ENCODE measurements at regions not wholly inside any gene's neighbourhood (a gene's known extent, or its start where the extent isn't known, plus 50 kb on each side); places are given as distances from the start of the nearest gene placed in this dataset.

DNA sequence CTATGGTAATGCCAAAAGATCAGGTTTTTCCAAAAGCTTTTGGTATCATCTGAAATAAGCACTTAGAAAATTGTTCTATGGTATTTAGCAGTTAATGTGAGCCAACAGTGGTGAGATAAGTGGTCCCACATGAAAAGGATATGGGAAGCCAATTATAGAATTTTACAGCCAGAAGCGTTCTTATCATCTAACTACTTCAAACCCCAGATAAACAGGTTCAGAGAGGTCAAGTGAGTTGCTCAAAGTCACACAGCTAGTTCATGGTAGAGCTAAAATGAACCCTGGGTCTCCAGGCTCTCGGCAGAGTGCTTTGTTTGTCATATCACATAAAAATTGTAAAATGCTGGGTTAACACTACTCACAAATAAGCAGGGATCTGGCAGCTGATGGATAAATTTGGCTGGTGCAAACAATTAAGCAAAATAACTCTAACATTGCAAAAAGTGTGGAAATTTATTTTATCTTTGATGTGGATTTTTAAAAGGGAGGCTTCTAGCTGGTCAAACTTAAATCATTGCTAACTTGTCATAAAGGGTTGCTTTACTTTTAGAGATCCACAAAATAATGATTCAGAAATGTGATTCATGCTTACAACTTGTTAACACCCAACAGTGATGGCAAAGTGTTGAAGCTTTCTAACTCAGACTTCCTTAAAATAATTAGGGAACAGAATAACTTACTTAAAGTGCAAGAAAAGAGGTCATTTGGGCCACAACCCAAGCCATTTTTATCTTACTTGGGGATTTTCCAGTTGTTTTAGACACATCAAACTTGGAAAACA lies 202.8 kb upstream of the TBC1D5 start:
- intact Hi-C loops (cut with DNase I, micrococcal nuclease): no loop called here
- ATAC-seq (no peak), DNase-seq (no peak)

DNA sequence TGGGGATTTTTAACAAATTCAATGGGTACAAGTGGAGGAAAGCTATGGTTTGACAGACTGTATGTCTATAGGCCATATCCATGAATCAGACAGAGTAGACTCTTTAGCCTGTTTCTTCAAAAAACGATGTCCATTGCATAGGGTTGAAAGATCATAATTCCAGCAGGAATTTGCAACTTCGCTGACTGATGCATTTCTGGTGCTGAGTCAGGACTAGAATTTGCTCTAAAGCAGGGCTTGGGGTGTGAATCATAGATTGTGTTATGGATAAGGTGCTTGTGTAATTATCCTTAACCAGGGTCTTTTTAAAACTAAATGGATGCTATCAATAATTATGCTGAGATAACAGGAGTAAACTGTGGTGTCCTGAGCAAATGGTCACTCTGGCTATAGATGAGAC lies 200.4 kb upstream of the TBC1D5 start:
- ATAC-seq (no peak), DNase-seq (no peak)
- intact Hi-C loops (cut with DNase I, micrococcal nuclease): no loop called here

DNA sequence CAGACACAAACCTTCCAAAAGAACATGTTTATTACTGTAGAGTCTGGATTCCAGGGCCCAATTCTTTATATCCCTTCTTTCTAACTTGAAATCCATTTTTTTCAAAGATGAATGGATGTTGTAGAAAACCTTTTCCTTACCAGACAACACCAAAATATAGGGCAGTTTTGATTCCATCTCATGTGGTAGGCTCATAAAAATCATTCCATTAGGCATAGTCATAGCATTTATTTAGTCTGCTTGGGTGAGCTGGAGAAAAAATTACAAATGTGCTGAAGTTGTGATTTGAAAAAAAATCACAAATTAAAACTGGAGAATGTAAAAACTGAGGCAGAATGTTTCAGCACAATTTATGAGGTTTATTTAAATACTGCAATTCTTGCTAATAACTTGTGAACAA lies 199.3 kb upstream of the TBC1D5 start:
- intact Hi-C loops (cut with DNase I, micrococcal nuclease): no loop called here
- ATAC-seq: no peak
- no peak for DNase-seq

DNA sequence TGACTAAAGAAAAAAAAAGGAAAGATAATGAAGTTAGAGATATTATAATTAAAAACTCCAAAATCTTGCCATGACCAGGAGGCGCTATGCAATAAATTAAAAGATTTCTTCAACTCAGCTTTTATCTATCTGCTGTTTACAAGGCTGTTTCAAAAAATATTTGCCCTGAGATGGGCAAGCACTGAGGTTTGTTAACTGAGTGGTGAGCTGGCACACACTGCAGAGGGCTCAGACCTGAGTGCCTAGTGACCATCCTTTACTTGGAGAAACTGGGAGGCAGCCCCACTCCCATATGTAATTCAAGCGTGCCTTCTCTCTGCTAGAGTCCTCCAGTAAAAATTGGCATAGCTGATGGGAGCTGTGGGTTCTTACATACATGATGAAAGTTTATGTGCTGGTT lies 198.7 kb upstream of the TBC1D5 start:
- intact Hi-C loops (cut with DNase I, micrococcal nuclease): no loop called here
- no peak for DNase-seq
- ATAC-seq: no peak

DNA sequence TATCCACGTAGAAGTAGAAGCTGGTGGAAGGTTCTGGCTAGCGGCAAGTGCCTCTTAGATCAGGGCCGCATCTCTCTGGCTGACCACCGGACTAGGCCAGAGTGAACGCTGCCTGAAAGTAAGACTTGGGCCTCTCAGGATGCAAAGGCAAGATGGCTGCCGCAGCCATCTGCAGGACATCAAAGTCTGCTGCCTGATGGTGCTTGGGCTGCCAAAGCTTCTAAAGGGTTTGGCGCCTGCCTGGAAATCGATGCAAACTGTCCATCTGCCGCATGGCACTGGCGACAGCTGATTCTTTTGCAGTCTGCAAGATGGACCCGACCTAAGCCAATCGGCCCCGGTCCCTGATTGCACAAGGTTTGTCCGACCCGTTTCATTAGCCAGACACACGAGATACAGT lies 196.7 kb upstream of the TBC1D5 start:
- ATAC-seq: no peak

DNA sequence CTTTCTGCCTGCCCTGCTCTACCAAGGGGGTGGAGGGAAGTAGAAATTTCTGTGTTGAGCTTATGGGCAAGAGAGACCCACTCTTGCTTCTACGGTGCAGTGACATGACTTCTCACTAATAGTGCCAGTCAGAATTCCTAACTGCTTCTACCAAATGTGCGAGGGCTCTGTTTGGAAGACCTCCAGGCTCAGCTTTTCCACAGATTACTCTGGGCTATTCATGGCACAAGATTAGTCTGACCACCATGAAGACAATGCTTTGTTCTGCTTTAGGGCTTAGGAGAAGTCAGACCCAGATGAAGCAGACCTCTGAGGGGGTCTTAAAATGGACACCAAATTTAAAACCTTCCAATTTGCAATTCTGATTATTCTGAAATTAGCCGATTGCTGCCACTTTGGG lies 195.9 kb upstream of the TBC1D5 start:
- no peak for ATAC-seq
- intact Hi-C loops (cut with DNase I, micrococcal nuclease): no loop called here
- no peak for DNase-seq

More for the DNA sequence above, 196.7 kb upstream of the TBC1D5 start:
- intact Hi-C loops (cut with DNase I, micrococcal nuclease): no loop called here
- no peak for DNase-seq

DNA sequence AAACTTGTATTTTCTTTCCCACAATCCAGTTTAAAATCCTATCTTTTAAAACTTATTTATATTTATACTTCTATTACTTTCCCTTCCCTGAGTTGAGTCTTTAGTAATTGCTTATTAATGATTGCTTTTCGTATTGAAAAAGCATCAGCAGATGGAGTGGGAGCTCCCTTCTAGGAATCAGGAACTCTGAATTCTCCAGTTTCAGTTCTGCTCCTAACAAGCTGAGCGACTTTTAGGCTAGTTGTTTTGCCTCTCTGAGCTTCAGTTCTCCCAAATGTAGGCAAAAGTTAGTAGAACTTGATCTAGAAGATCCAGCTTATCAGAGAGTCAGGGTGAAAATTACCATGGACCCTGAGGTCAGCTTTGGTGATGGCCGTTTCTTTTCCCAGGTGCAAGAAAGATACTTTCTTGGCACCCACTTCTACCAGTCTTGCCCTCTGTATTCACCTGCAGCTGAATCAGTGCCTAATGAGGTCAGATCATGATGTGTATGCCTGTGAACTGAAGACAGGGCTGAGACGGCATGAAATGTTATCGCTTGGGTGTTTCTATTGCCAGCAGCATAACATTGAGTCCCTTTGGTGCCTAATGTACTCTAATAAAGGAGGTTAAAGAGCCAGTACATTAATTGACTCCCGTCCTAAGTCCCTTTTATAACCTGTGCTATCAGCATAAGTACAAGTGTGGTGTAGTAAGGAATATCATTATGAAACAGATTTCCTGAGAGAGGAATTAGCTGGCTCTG lies 194.5 kb upstream of the TBC1D5 start:
- DNase-seq: no peak
- ATAC-seq: no peak
- intact Hi-C loops (cut with DNase I, micrococcal nuclease): no loop called here

DNA sequence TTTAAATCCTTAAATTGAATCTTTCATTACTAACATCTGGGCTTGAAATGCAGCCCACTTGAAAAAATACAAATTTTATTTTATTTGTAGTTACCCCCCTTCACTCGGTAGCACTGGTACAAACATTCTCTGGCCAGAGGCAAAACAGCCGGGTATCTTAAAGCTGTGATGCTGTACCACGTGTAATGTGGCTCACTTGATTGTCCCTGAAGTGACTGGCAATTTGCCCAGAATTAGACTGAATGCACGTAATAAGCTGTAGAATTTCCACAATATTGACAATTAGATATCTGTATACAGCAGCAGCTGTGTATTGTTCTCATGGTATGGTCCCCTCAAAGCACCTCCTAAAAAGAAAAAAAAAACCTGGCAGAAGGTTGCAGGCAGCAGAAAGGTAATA lies 192.8 kb upstream of the TBC1D5 start:
- ATAC-seq (no peak), DNase-seq (no peak)
- intact Hi-C loops (cut with DNase I, micrococcal nuclease): no loop called here

DNA sequence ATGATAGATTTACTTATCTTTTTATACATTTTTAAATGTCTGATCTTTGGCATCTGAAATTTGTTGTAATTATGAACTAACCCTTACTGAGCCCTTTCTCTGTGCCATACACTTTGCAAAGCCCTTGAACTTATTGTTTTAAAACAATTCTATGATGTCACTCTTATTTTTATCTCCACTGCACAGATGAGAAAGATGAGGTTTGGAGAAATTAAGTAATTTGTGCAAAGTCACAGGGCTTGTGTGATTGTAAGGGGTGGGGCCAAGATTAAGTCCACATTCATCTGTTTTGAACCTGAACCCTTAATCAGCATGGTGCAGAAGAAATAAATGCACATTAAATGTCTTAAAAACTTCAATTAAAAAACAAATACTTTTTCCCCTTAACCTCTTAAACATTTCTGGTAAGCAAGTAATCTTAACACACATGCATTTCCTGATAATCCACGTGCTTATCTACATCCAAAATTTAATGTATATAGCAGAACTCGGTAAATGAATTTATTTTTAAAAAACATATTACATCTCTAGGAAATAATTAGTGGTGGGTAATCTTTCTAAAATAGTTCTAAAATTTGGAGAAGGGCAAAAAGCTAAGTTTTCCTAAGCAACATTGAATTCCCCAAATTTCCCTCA lies 189.8 kb upstream of the TBC1D5 start:
- intact Hi-C loops (cut with DNase I, micrococcal nuclease): no loop called here
- DNase-seq: no peak
- ATAC-seq: no peak

DNA sequence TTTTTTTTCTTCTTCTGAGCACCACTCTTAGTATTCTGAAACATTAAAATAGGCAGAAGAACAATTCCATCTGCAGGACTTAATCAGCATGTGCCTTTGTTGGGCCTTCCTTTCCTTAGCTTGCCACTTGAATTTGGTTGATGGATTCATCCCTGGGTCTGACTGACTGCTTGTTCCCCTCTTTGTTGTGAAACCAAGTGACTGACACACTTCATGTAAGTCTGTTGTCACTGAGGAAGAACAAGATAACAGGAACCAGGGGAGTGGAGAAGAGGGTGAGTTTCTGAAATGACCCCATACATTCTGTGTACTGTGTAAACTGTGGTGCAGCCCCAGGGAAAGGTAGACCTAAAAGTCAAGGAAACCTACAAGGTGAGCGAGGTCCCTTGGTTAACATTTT lies 188.7 kb upstream of the TBC1D5 start:
- ATAC-seq: no peak
- no peak for DNase-seq
- intact Hi-C loops (cut with DNase I, micrococcal nuclease): no loop called here

DNA sequence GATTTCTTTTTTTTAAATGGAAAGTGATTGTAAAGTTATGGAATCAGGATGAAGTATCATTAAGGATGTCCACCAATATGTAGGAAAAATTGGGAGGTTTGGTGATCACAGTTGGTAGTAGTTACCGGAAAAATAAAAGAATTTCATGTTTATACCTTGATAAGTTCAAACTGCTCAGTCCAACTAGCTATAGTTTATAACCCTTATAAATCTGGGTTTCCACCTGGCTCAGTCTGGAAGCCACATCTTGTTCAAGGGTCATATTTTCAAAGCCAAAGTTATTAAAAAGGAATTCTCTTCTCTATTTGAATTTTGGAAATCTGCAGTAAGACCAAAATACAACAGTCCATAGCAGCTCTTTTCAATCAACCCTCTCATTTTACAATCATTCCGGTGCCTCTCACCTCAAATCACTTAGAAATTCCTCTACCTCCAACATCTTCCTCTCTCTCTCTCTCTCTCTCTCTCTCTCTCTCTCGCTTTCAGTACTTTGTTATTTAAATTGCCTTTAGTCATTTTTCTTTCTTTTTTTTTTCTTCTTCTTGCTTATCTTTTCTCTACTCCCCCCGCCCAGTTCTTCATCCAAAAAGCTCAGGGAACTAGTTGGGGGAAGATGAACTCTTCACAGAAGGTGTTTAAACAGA lies 186.2 kb upstream of the TBC1D5 start:
- intact Hi-C loops (cut with DNase I, micrococcal nuclease): no loop called here
- DNase-seq: no peak

DNA sequence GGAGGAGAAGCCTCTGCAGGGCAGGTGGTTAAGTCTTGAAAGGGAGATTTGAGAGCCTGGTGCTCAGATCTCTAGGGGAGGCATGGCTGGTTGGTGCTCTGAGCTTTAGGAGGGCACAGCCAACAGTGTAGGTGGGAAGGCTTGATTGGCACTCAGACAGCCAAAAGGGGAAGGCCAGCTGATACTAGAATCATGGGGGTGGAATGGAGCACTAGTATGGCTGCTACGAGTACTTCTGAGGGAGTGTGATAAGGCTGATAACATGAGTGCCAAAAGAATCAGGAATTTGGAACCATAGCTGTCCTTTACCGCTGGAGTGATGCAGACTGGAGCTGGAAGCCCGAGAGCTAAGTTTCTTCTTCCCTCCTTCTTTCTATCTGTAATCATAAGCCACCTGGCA lies 184.6 kb upstream of the TBC1D5 start:
- ATAC-seq (no peak), DNase-seq (no peak)
- intact Hi-C loops (cut with DNase I, micrococcal nuclease): no loop called here

More for the DNA sequence above, 186.2 kb upstream of the TBC1D5 start:
- peak; percentile 85 for ATAC-seq

DNA sequence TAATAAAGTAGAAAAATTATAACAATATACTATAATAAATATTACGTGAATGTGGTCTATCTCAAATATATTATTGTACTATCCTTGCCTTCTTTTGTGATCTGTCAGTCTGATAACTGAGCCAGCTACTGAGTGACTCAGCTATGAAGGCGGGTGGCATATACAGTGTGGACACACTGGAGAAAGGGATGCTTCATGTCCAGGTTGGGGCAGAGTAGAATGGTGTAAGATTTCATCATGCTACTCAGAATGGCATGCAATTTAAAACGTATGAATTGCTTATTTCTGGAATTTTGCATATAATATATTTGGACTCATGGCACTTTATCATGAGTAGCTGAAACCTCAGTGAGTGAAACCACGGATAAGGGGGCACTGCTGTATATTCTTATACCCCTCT lies 172.9 kb upstream of the TBC1D5 start:
- intact Hi-C loops (cut with DNase I, micrococcal nuclease): no loop called here
- DNase-seq: no peak
- ATAC-seq: no peak

DNA sequence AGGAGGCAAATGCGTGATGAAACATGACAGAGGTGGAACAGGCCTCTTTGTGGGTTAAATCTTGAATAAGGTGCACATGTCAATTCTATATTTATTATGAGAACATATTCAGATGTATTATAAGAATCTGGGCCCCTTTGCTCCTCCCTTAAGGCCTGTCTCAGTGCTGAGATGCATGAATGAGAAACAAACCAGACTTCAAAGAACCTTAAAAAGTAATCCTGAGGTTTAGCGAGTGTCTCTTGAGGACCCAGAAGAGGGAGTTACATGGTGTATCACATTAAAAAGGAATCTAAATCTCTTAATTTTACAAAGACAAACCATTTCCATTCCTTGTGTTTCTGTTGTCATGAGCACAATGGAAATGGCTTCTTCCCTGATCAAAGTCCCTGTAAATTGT lies 170.9 kb upstream of the TBC1D5 start:
- ATAC-seq: no peak
- DNase-seq: no peak
- intact Hi-C loops (cut with DNase I, micrococcal nuclease): no loop called here

DNA sequence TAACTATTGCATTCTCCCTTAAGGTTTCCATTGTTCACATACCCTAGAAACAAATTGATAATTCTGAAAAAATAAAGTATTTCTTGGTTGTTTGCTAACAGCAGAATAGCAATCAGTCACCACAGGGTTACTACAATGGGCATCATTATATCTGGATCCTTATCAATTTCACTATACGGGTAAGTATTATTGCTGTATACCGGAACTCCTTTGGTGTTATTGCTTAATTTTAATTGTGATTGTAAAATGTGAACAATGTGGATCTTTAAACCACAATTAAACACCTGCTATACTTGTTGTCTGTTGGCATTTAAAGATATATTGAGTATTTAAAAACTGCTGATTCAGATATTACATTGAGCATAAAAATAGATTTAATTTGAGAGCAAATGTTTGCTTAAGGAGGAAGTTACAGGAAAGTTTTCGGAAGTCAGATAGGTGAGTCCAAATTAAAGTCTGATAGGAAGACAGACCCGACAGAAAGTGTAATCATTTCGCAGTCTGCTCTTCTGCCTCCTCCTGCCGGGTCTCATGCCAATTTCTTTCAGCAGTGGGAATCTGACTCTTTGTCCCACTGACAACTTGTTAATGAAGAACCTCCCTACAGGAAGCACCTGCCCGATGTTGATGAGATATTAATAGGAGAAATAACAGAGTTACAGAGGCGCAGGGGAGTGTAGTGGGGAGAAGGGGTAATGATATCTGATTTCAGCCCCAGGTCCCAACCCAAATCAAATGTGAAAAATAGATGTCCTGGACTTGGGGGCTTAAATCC lies 169.7 kb upstream of the TBC1D5 start:
- intact Hi-C loops (cut with DNase I, micrococcal nuclease): no loop called here
- DNase-seq (no peak), ATAC-seq (peak; percentile 83)

DNA sequence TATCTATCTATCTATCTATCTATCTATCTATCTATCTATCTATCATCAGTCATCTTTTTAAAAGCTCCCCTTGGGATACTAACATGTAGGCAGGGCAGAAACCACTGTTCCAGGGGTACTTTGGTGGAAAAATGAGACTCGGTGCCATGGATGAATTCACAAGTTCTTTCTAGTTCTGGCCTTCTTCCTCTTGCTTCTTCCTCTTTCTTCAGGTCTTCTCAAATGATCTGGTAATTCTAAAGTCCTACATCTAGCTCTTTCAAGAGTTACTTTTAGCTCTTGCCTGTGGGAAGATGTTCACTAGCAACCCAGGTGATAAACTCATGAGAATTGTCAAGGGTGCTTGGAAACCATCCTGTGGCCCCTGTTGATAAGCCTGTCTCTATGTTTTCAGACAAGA lies 168.5 kb upstream of the TBC1D5 start:
- no peak for ATAC-seq
- intact Hi-C loops (cut with DNase I, micrococcal nuclease): no loop called here
- no peak for DNase-seq

DNA sequence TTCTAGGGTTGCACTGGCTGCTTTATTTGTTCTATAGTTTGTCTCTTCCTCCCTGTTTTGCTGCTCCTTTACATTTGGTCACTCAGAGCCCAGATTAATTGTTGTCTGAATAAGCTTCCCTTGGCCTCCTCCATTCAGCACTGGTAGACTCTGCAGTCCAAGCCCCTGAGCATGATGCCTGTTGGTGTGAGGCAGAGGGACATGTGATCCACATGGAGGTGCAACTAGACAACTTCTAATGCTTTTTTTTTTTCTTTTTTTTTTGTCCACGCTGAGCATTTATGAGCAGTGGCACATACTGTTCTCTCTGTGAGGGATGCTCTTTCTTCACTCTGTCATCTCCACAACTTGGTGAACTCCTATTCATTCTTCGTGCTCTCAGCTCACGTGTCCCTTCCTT lies 167.3 kb upstream of the TBC1D5 start:
- intact Hi-C loops (cut with DNase I, micrococcal nuclease): no loop called here
- ATAC-seq (no peak), DNase-seq (no peak)

DNA sequence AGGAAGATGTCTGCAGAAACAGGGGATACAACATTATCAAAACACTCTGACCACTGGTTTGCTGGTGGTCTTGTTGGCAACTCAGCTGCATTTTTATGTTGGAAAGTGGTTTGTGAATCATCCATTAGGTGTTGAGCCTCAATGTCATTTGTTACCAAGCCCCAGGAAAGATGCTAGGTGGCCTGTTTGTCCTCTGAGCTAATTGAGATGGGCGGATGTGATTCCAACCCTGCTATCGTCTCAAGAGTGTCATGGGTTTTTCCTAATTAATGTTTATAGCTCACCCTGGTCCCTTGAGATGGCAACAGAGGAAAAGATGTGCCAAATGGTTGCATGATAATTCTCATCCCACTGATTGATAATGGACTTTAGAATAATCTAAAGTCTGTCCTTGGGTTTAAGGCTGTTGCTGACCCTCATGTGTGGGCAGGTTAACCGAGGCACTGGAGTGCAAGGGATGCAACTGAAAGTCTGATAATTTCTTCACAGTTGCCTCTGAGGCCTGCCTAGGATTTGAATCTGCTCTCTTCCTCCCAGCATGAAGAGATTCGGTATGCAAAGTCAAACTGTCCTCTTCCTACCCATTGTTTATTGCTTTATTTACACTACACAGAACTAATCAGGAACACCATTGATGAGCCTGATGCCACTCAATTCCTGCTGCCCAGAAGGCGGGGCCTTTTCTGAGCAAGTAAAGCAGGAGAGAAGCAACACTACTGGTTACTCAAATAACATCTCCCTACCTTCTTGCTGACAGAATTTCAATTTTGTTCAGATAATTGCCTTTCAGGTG lies 166.2 kb upstream of the TBC1D5 start:
- no peak for ATAC-seq
- no peak for DNase-seq
- intact Hi-C loops (cut with DNase I, micrococcal nuclease): no loop called here
